HUES64 (cell line): ENCODE measurements at regions not wholly inside any gene's neighbourhood (a gene's known extent, or its start where the extent isn't known, plus 50 kb on each side); places are given as distances from the start of the nearest gene placed in this dataset.
"Not testable (repeated sequence)": the region's sequence is repeated elsewhere in the genome, so short reads cannot be mapped to it uniquely, and the experiment has no call there.

ENCODE experiments used
- H3K27ac ChIP-seq: 2 replicates; pipeline ENCODE4 v1.7.0; 2013; ENCODE audit warnings: low read depth, low read length, inconsistent platforms
- H3K27me3 ChIP-seq: 2 replicates; pipeline ENCODE4 v1.6.1; 2013; ENCODE audit warnings: mild to moderate bottlenecking, low read length; ENCODE audit not compliant: insufficient read depth
- H3K36me3 ChIP-seq: 2 replicates; pipeline ENCODE4 v1.6.1; 2013; ENCODE audit warnings: mild to moderate bottlenecking, low read length; ENCODE audit not compliant: insufficient read depth
- H3K4me1 ChIP-seq: 2 replicates; pipeline ENCODE4 v1.6.1; 2013; ENCODE audit warnings: mild to moderate bottlenecking, low read length, moderate library complexity; ENCODE audit not compliant: insufficient read depth
- H3K4me3 ChIP-seq: 2 replicates; pipeline ENCODE4 v1.5.1; 2013; ENCODE audit warnings: mild to moderate bottlenecking, low read length, moderate library complexity
- H3K9ac ChIP-seq: 2 replicates; pipeline ENCODE4 v1.6.1; 2013; ENCODE audit warnings: mild to moderate bottlenecking, low read depth, low read length
- H3K9me3 ChIP-seq: 2 replicates; pipeline ENCODE4 v1.6.1; 2013; ENCODE audit warnings: low read depth, low read length; ENCODE audit not compliant: insufficient read depth
- WGBS: fragments of 150-250, 120-280 bp; methylation state at CpG from one replicate; pipeline ENCODE4 v1.1.7; 2013; ENCODE audit warnings: missing lambda C conversion rate; 5-methylcytosine and 5-hydroxymethylcytosine counted together

DNA sequence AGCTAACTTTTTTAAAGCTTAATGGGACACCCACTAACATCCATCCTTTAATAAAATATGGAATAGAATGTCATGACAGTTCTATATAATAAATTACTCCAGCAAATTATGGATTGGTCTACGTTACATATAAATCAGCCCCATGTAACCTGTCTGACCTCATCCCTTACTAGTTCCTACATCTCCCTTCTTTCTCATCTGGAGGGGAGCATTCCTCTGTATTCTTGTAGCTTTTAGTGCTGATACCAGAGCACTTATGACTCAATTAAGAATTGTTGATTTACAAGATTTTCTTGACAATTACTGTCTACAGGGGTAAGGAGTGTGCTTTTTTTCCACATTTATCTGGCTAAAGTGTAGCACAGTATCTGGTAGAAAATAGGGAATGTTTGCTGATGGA, 523.7 kb downstream of the FAM181B start:
- Histone ChIP-seq H3K36me3 (no peaks in the 10 kb centered on the region), H3K4me3 (no peak overlapping the region), H3K4me1 (no peaks in the 10 kb centered on the region), H3K27me3 (no peaks in the 10 kb centered on the region), H3K9me3 (no peaks in the 10 kb centered on the region), H3K9ac (no peak overlapping the region), H3K27ac (no peak overlapping the region)
- 78% methylated on average over 1 of the region's 1 CpG for WGBS

DNA sequence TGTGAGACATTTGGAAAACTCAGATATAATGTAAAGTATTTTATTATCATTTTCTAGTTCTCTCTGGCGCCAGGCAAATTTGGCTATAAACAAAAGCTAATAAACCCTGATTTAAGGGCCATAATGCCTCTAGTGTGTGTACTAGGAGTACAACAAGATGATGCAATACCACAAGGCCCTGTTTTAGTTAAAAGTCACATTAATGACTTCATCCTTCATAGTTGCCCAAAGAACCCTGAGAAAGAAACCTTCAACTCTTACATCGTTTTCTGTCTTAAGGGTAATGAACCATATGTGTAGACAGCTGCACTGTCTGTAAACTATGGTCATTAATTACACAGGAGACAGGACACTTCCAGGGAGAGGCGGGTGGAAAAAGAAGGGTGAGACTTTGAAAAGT, 538.4 kb downstream of the FAM181B start:
- Histone ChIP-seq H3K9ac (no peak overlapping the region), H3K9me3 (no peaks in the 10 kb centered on the region), H3K27me3 (no peaks in the 10 kb centered on the region), H3K4me1 (no peaks in the 10 kb centered on the region), H3K27ac (no peak overlapping the region), H3K4me3 (no peak overlapping the region), H3K36me3 (no peaks in the 10 kb centered on the region)
- 100% methylated on average over 2 of the region's 3 CpGs for WGBS

GRCh38 chr11:82194521-82194920, 539.1 kb downstream of the FAM181B start:
- Histone ChIP-seq H3K27me3 (no peaks in the 10 kb centered on the region), H3K9me3 (no peaks in the 10 kb centered on the region), H3K4me3 (no peak overlapping the region), H3K36me3 (no peaks in the 10 kb centered on the region), H3K4me1 (no peaks in the 10 kb centered on the region), H3K9ac (no peak overlapping the region), H3K27ac (no peak overlapping the region)
- 94% methylated on average over 7 of the region's 7 CpGs for WGBS

- no peak overlapping the region for H3K9ac ChIP-seq
- H3K36me3 ChIP-seq: no peaks in the 10 kb centered on the region
- H3K4me3 ChIP-seq: no peak overlapping the region
- no peak overlapping the region for H3K27ac ChIP-seq
- H3K9me3 ChIP-seq: no peaks in the 10 kb centered on the region
- WGBS: 97% methylated on average over 3 of the region's 3 CpGs
- no peaks in the 10 kb centered on the region for H3K4me1 ChIP-seq
- no peaks in the 10 kb centered on the region for H3K27me3 ChIP-seq
Measured at GRCh38 chr11:82191695-82192094, 542.0 kb downstream of the FAM181B start.

- Histone ChIP-seq H3K9me3 (no peaks in the 10 kb centered on the region), H3K27me3 (no peaks in the 10 kb centered on the region), H3K4me3 (no peak overlapping the region), H3K27ac (no peak overlapping the region), H3K36me3 (no peaks in the 10 kb centered on the region), H3K9ac (no peak overlapping the region), H3K4me1 (no peaks in the 10 kb centered on the region)
- WGBS: 100% methylated on average over 2 of the region's 3 CpGs
Measured at GRCh38 chr11:82185925-82186324, 547.7 kb downstream of the FAM181B start.

DNA sequence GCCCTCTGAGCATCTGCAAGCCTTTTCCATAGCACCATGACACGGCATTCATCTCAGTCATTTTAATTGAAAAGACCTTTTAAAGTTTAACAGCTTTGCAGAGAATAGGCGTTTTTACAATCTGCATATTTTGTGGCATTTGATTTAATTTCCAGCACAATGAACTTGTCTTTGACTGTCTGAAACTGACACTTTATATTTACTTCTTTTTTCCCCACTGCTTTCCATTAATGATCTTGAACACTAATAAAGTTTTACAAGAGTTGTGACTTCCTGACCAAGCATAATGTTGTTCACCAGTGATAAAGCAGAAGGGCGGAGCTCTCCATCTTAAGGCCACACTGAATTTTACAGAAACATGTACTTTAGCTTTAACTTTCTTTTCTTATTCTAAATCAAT, 548.7 kb downstream of the FAM181B start:
- H3K4me3 ChIP-seq: no peak overlapping the region
- no peaks in the 10 kb centered on the region for H3K9me3 ChIP-seq
- no peak overlapping the region for H3K9ac ChIP-seq
- no peaks in the 10 kb centered on the region for H3K4me1 ChIP-seq
- 93% methylated on average over 3 of the region's 3 CpGs for WGBS
- no peaks in the 10 kb centered on the region for H3K36me3 ChIP-seq
- H3K27ac ChIP-seq: no peak overlapping the region
- H3K27me3 ChIP-seq: no peaks in the 10 kb centered on the region

- 89% methylated on average over 2 of the region's 2 CpGs for WGBS
Measured at GRCh38 chr11:82183346-82183745, 550.3 kb downstream of the FAM181B start.

DNA sequence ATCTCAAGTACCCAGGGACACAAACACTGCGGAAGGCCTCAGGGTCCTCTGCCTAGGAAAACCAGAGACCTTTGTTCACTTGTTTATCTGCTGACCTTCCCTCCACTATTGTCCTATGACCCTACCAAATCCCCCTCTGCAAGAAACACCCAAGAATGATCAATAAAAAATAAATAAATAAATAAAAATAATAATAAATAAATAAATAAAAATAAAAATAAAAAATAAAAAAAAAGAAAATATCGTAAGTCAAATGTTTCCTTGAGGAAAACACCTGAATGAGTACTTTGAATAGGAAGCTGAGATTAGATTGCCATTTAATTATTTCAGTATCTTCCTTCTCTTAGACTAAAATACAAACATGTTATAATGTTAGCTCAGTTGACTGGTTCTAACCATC, 551.0 kb downstream of the FAM181B start:
- H3K27me3 ChIP-seq, H3K4me3 ChIP-seq, H3K27ac ChIP-seq, H3K9ac ChIP-seq, H3K4me1 ChIP-seq, H3K36me3 ChIP-seq, H3K9me3 ChIP-seq: not testable (repeated sequence)
- no CpG with 5 or more reads among the region's 2 CpGs for WGBS

More at GRCh38 chr11:82183346-82183745, 550.3 kb downstream of the FAM181B start:
- no peak overlapping the region for H3K4me3 ChIP-seq
- H3K9me3 ChIP-seq: no peaks in the 10 kb centered on the region
- H3K4me1 ChIP-seq: no peaks in the 10 kb centered on the region
- H3K36me3 ChIP-seq: no peaks in the 10 kb centered on the region
- no peak overlapping the region for H3K27ac ChIP-seq
- H3K9ac ChIP-seq: no peak overlapping the region
- no peaks in the 10 kb centered on the region for H3K27me3 ChIP-seq

- H3K4me3 ChIP-seq, H3K36me3 ChIP-seq, H3K27ac ChIP-seq, H3K9ac ChIP-seq, H3K27me3 ChIP-seq, H3K9me3 ChIP-seq, H3K4me1 ChIP-seq: not testable (repeated sequence)
- 90% methylated on average over 24 of the region's 25 CpGs for WGBS
Measured at GRCh38 chr11:82181796-82182195, 551.9 kb downstream of the FAM181B start.

GRCh38 chr11:82176945-82177344, 556.7 kb downstream of the FAM181B start:
- H3K4me3 ChIP-seq: no peak overlapping the region
- H3K4me1 ChIP-seq: no peaks in the 10 kb centered on the region
- H3K27ac ChIP-seq: no peak overlapping the region
- WGBS: 95% methylated on average over 2 of the region's 2 CpGs
- no peak overlapping the region for H3K9ac ChIP-seq
- no peaks in the 10 kb centered on the region for H3K9me3 ChIP-seq
- no peaks in the 10 kb centered on the region for H3K36me3 ChIP-seq
- no peaks in the 10 kb centered on the region for H3K27me3 ChIP-seq

DNA sequence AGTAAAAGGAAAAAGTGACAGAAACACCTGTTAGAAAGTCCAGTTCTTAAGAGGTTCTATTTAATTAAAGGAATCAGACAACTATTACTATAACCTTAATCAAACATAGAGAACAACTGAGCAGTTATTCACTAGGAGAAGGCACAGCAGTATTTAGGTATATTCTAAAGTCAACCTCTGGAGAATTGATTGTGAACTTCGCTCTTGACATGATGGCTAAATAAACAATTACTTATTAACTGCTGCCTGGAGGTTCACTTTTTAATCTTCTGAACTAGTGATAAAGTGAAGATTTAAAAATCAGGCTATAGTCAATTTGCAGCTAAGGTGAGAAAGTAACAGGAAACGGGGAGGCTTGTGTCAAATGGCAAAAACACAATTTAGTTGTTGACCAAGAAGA, 557.3 kb downstream of the FAM181B start:
- Histone ChIP-seq H3K9me3 (no peaks in the 10 kb centered on the region), H3K27me3 (no peaks in the 10 kb centered on the region), H3K36me3 (no peaks in the 10 kb centered on the region), H3K4me1 (no peaks in the 10 kb centered on the region), H3K9ac (no peak overlapping the region), H3K27ac (no peak overlapping the region), H3K4me3 (no peak overlapping the region)
- 91% methylated on average over 2 of the region's 2 CpGs for WGBS

DNA sequence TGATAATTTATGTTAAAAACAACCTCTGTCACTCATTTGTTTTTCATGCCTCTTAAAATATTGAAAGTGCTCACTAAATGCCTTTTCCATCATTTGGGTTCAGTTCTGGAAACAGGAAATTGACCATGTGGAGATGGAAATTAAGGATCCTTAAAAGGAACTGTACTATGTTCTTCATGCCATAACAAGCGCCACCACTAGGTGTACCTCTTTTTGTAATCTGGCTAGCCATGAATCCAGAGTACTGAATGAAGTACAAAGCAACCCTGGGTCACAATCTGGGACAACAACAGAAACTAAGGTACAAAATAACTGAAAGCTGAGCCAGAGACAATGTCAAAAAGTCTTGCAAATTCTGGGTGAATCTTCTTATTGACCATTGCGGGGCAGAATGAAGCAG, 559.1 kb downstream of the FAM181B start:
- no peaks in the 10 kb centered on the region for H3K9me3 ChIP-seq
- no peaks in the 10 kb centered on the region for H3K27me3 ChIP-seq
- no peak overlapping the region for H3K27ac ChIP-seq
- H3K4me3 ChIP-seq: no peak overlapping the region
- no peaks in the 10 kb centered on the region for H3K4me1 ChIP-seq
- H3K36me3 ChIP-seq: no peaks in the 10 kb centered on the region
- 93% methylated on average over 2 of the region's 2 CpGs for WGBS
- no peak overlapping the region for H3K9ac ChIP-seq
